ENCODE measurements at regions not wholly inside any gene's neighbourhood (a gene's known extent, or its start where the extent isn't known, plus 50 kb on each side); places are given as distances from the start of the nearest gene placed in this dataset.

- TF ChIP-seq RFX5 (IDR thresholded peaks at IDR 0.05; ENCODE audit: low read depth, low read length) (no peak), CTCF (conservative IDR thresholded peaks at IDR 0.05; ENCODE audit: low read depth, low read length) (no peak), POLR2A (IDR thresholded peaks at IDR 0.05; ENCODE audit: low read depth, low read length) (no peak), RAD21 (IDR thresholded peaks at IDR 0.05; ENCODE audit: low read length) (no peak), CEBPB (IDR thresholded peaks at IDR 0.05; ENCODE audit: low read depth, low read length) (no peak), MAFK (IDR thresholded peaks at IDR 0.05; ENCODE audit: low read depth, low read length) (no peak), ELK1 (IDR thresholded peaks at IDR 0.05; ENCODE audit: borderline replicate concordance, low read depth, low read length) (no peak), RCOR1 (IDR thresholded peaks at IDR 0.05; ENCODE audit: insufficient replicate concordance, low read length) (no peak), BHLHE40 (IDR thresholded peaks at IDR 0.05; ENCODE audit: low read depth, low read length) (no peak), MAZ (IDR thresholded peaks at IDR 0.05; ENCODE audit: borderline replicate concordance, low read depth, low read length) (no peak), USF2 (IDR thresholded peaks at IDR 0.05; ENCODE audit: low read depth, low read length) (no peak), FOS (IDR thresholded peaks at IDR 0.05; ENCODE audit: low read depth, low read length) (no peak)
Observed at GRCh38 chr9:88724331-88724730, 189.4 kb downstream of the NXNL2 start.

Measured in IMR-90 (cell line).